A549 (cell line): ENCODE measurements at regions not wholly inside any gene's neighbourhood (a gene's known extent, or its start where the extent isn't known, plus 50 kb on each side); places are given as distances from the start of the nearest gene placed in this dataset.

Experiments
- ATAC-seq, 2 experiments: fragments of 200-7000 bp in 1 of 2; fragments of >200 bp in 1 of 2; cut with Nextera tagmentation in 1 of 2; cut with Tn5 transposase in 1 of 2; 3 replicates each; pipeline versions ENCODE4 v1.8.0 to v1.9.1; 2018 to 2020; ENCODE audit warnings: mild to moderate bottlenecking in 1 of 2, moderate library complexity in 1 of 2
- CTCF ChIA-PET: fragments of 300-600 bp; sonication (Branson Sonifier 250); formaldehyde crosslinking; extraction: SDS; loops from one replicate; lab custom pipeline; 2021; ENCODE audit warnings: antibody characterized with exemption, inconsistent platforms; lab: Yijun Ruan, JAX
- POLR2A ChIA-PET: fragments of 350-600 bp; formaldehyde crosslinking; extraction: SDS; loops from one replicate; lab custom pipeline; 2021; ENCODE audit warnings: antibody characterized with exemption, inconsistent platforms; lab: Yijun Ruan, JAX
- DNase-seq, 2 experiments: peaks; one replicate each; pipeline versions ENCODE4 v3.0.0 to v3.0.0-alpha.2; 2011 to 2016; ENCODE audit warnings: low read depth in 1 of 2, low spot score in 1 of 2
- FAIRE-seq: peaks from 2 replicates; lab custom pipeline; 2011; peaks lifted over from hg19 to GRCh38; lab: Jason Lieb, UNC
- H3K27ac ChIP-seq, 2 experiments: fragments of >200 bp; sonication (Bioruptor Twin); formaldehyde crosslinking; 3 replicates each; pipeline ENCODE4 v1.5.1; 2016 to 2017
- H3K4me1 ChIP-seq: fragments of >200 bp; sonication (Bioruptor Twin); formaldehyde crosslinking; 3 replicates; pipeline ENCODE4 v1.6.1; 2016
- H3K4me2 ChIP-seq: fragments of >200 bp; sonication (Bioruptor Twin); formaldehyde crosslinking; 3 replicates; pipeline ENCODE4 v1.6.1; 2016
- H3K4me3 ChIP-seq: fragments of >200 bp; sonication (Bioruptor Twin); formaldehyde crosslinking; 3 replicates; pipeline ENCODE4 v1.5.1; 2016
- H3K9me3 ChIP-seq: fragments of >200 bp; sonication (Bioruptor Twin); formaldehyde crosslinking; 3 replicates; pipeline ENCODE4 v1.6.1; 2016
- BCL3 ChIP-seq: fragments of >200 bp; sonication (Bioruptor Twin); formaldehyde crosslinking; IDR thresholded peaks from 3 replicates; pipeline ENCODE4 v1.6.1; 2016
- MAZ ChIP-seq: fragments of 150-350 bp; IDR thresholded peaks from 2 replicates; pipeline ENCODE4 v1.6.1; 2014; ENCODE audit warnings: antibody characterized with exemption, low read depth, low read length, borderline replicate concordance
- PHF8 ChIP-seq: fragments of 200-600 bp; sonication (generic); IDR thresholded peaks from 2 replicates; pipeline ENCODE4 v1.6.1; 2016; ENCODE audit warnings: low read depth, mild to moderate bottlenecking, antibody characterized with exemption, moderate library complexity, borderline replicate concordance
- TFCP2L1 ChIP-seq: fragments of 250-450 bp; sonication (Bioruptor Pico); IDR thresholded peaks from 2 replicates; pipeline ENCODE4 v1.5.0; 2021; ENCODE audit warnings: mild to moderate bottlenecking
- WGBS: methylation state at CpG from one replicate; pipeline ENCODE4 v1.1.6; 2017; ENCODE audit errors: missing lambda C conversion rate; 5-methylcytosine and 5-hydroxymethylcytosine counted together

- FAIRE-seq (no peak), DNase-seq (no peak), ATAC-seq (no peak)
- Histone ChIP-seq H3K9me3 (no peaks in the 10 kb centered on the region), H3K27ac (no peak overlapping the region), H3K4me2 (no peak overlapping the region), H3K4me1 (peaks cover 1% of the 10 kb centered on the region; the same call in 1 of the 3 replicates), H3K4me3 (no peak overlapping the region)
- POLR2A ChIA-PET: no interaction called here
- TF ChIP-seq TFCP2L1 (no peak), MAZ (no peak), BCL3 (no peak), PHF8 (no peak)
- CTCF ChIA-PET: interaction anchor here (1.0 to 1.4 kb wide), 3 partner anchors 41 to 283 kb away, joined by 3 read pairs; no protein-coding TSS in a partner anchor
- 33% methylated on average over 3 of the region's 3 CpGs for WGBS
These were observed 51.0 kb upstream of the GAS7 start for GRCh38 chr17:10249271-10250010.
